ENCODE measurements at regions not wholly inside any gene's neighbourhood (a gene's known extent, or its start where the extent isn't known, plus 50 kb on each side); places are given as distances from the start of the nearest gene placed in this dataset.

GRCh38 chr16:5523829-5524228, 426.2 kb upstream of the EEF2KMT start:
- CTCF ChIA-PET, result no interaction called here
- H3K27ac Mint-ChIP-seq (ENCODE audit: unreplicated experiment), result no peak overlapping the region
- intact Hi-C loops (cut with micrococcal nuclease; ENCODE audit: unreplicated experiment), result no loop called here
- no peak for TF ChIP-seq CTCF (IDR thresholded peaks at IDR 0.05; ENCODE audit: unreplicated experiment)
- no peaks in the 10 kb centered on the region for H3K36me3 Mint-ChIP-seq (ENCODE audit: insufficient read depth, unreplicated experiment)
- H3K27me3 Mint-ChIP-seq (ENCODE audit: unreplicated experiment), result peaks cover 25% of the 10 kb centered on the region
- no peak overlapping the region for H3K4me3 Mint-ChIP-seq (ENCODE audit: low read depth, unreplicated experiment)
- H3K9me3 Mint-ChIP-seq (ENCODE audit: low read depth, unreplicated experiment), result no peaks in the 10 kb centered on the region
- no TSS peak for BruUV-seq (replicated peaks)
- H3K4me1 Mint-ChIP-seq (ENCODE audit: low read depth, unreplicated experiment), result no peaks in the 10 kb centered on the region
- no peak for DNase-seq

GRCh38 chr16:5516115-5516514, 418.5 kb upstream of the EEF2KMT start:
- intact Hi-C loops (cut with micrococcal nuclease; ENCODE audit: unreplicated experiment), result no loop called here
- Mint-ChIP-seq H3K27ac (ENCODE audit: unreplicated experiment) (no peak overlapping the region), H3K36me3 (ENCODE audit: insufficient read depth, unreplicated experiment) (no peaks in the 10 kb centered on the region), H3K9me3 (ENCODE audit: low read depth, unreplicated experiment) (peaks cover 4% of the 10 kb centered on the region), H3K27me3 (ENCODE audit: unreplicated experiment) (peaks cover 8% of the 10 kb centered on the region), H3K4me3 (ENCODE audit: low read depth, unreplicated experiment) (no peak overlapping the region), H3K4me1 (ENCODE audit: low read depth, unreplicated experiment) (no peaks in the 10 kb centered on the region)
- DNase-seq, result no peak
- BruUV-seq (replicated peaks), result no TSS peak
- CTCF ChIA-PET, result interaction anchor here (0.5 to 1.6 kb wide), 2 partner anchors 23 to 100 kb away, joined by 4 to 7 read pairs; no protein-coding TSS in a partner anchor
- TF ChIP-seq CTCF (IDR thresholded peaks at IDR 0.05; ENCODE audit: unreplicated experiment), result no peak

GRCh38 chr16:5512014-5512413, 414.4 kb upstream of the EEF2KMT start:
- H3K4me3 Mint-ChIP-seq (ENCODE audit: low read depth, unreplicated experiment), result no peak overlapping the region
- intact Hi-C loops (cut with micrococcal nuclease; ENCODE audit: unreplicated experiment), result loop anchor here (1.0 kb wide), 1 partner anchor 563 kb away; no protein-coding TSS in a partner anchor
- peaks cover 4% of the 10 kb centered on the region for H3K9me3 Mint-ChIP-seq (ENCODE audit: low read depth, unreplicated experiment)
- no peak for TF ChIP-seq CTCF (IDR thresholded peaks at IDR 0.05; ENCODE audit: unreplicated experiment)
- peaks cover 14% of the 10 kb centered on the region for H3K27me3 Mint-ChIP-seq (ENCODE audit: unreplicated experiment)
- H3K4me1 Mint-ChIP-seq (ENCODE audit: low read depth, unreplicated experiment), result no peaks in the 10 kb centered on the region
- H3K36me3 Mint-ChIP-seq (ENCODE audit: insufficient read depth, unreplicated experiment), result no peaks in the 10 kb centered on the region
- no TSS peak for BruUV-seq (replicated peaks)
- CTCF ChIA-PET, result no interaction called here
- DNase-seq, result no peak
- no peak overlapping the region for H3K27ac Mint-ChIP-seq (ENCODE audit: unreplicated experiment)

- TF ChIP-seq CTCF (IDR thresholded peaks at IDR 0.05; ENCODE audit: unreplicated experiment), result no peak
- Mint-ChIP-seq H3K36me3 (ENCODE audit: insufficient read depth, unreplicated experiment) (no peaks in the 10 kb centered on the region), H3K4me3 (ENCODE audit: low read depth, unreplicated experiment) (no peak overlapping the region), H3K9me3 (ENCODE audit: low read depth, unreplicated experiment) (no peaks in the 10 kb centered on the region), H3K27ac (ENCODE audit: unreplicated experiment) (no peak overlapping the region), H3K4me1 (ENCODE audit: low read depth, unreplicated experiment) (no peaks in the 10 kb centered on the region), H3K27me3 (ENCODE audit: unreplicated experiment) (peaks cover 25% of the 10 kb centered on the region)
- intact Hi-C loops (cut with micrococcal nuclease; ENCODE audit: unreplicated experiment), result no loop called here
- BruUV-seq (replicated peaks), result no TSS peak
- DNase-seq, result no peak
- CTCF ChIA-PET, result no interaction called here
Observed at GRCh38 chr16:5510819-5511370, 413.3 kb upstream of the EEF2KMT start.

Measured in Calu3 (cell line).